Spleen (tissue), 11 donors: ENCODE measurements at regions not wholly inside any gene's neighbourhood (a gene's known extent, or its start where the extent isn't known, plus 50 kb on each side); places are given as distances from the start of the nearest gene placed in this dataset.

Source experiments
- DNase-seq: peaks from one replicate; pipeline ENCODE4 v3.0.0-alpha.2; 2020
- H3K27ac ChIP-seq, 8 donors: fragments of 200-600 bp; sonication (generic) in 7 of 8; 1 replicate in 4 of 8; 2 replicates in 4 of 8; pipeline versions ENCODE4 v1.5.0 to v1.8.0; 2016 to 2021; ENCODE audit warnings: inconsistent platforms in 4 of 8, mild to moderate bottlenecking in 4 of 8, moderate library complexity in 1 of 8
- H3K27me3 ChIP-seq, 7 donors: fragments of 200-600 bp; sonication (generic) in 6 of 7; replicated peaks in 1 of 7; 1 replicate in 4 of 7; 2 replicates in 3 of 7; pipeline versions ENCODE4 v1.5.0 to v1.8.0; 2016 to 2021; ENCODE audit warnings: inconsistent platforms in 3 of 7, mild to moderate bottlenecking in 1 of 7
- H3K36me3 ChIP-seq, 6 donors: fragments of 200-600 bp; sonication (generic) in 5 of 6; 1 replicate in 4 of 6; 2 replicates in 2 of 6; pipeline versions ENCODE4 v1.5.0 to v1.8.0; 2016 to 2021; ENCODE audit warnings: inconsistent platforms in 2 of 6
- H3K4me1 ChIP-seq, 6 donors: fragments of 200-600 bp; sonication (generic) in 5 of 6; 1 replicate in 3 of 6; 2 replicates in 3 of 6; pipeline versions ENCODE4 v1.5.0 to v1.8.0; 2016 to 2021; ENCODE audit warnings: inconsistent platforms in 3 of 6
- H3K4me3 ChIP-seq, 8 donors: fragments of 200-600 bp; sonication (generic) in 7 of 8; 1 replicate in 4 of 8; 2 replicates in 4 of 8; pipeline versions ENCODE4 v1.5.0 to v1.8.0; 2016 to 2021; ENCODE audit warnings: inconsistent platforms in 4 of 8, mild to moderate bottlenecking in 4 of 8, moderate library complexity in 2 of 8
- H3K9me3 ChIP-seq, 8 donors: fragments of 200-600 bp; sonication (generic) in 7 of 8; 1 replicate in 4 of 8; 2 replicates in 4 of 8; pipeline versions ENCODE4 v1.5.0 to v1.8.0; 2016 to 2021; ENCODE audit warnings: inconsistent platforms in 4 of 8
- CTCF ChIP-seq, 11 experiments: fragments of 200-600 bp in 7 of 11; fragments of 450-650 bp in 4 of 11; sonication (generic) in 4 of 11; IDR thresholded peaks in 8 of 11; conservative IDR thresholded peaks in 3 of 11; 1 replicate in 7 of 11; 2 replicates in 4 of 11; pipeline versions ENCODE4 v1.4.0 to v1.8.0; 2016 to 2021; ENCODE audit warnings: antibody characterized with exemption in 11 of 11, inconsistent platforms in 4 of 11, mild to moderate bottlenecking in 1 of 11
- POLR2A ChIP-seq, 3 donors: fragments of 450-650 bp; IDR thresholded peaks; one replicate each; pipeline ENCODE4 v1.5.1; 2017; ENCODE audit warnings: antibody characterized with exemption in 3 of 3, mild to moderate bottlenecking in 1 of 3
- POLR2AphosphoS5 ChIP-seq, 3 donors: sonication (generic); formaldehyde crosslinking; IDR thresholded peaks; one replicate each; pipeline ENCODE4 v1.5.1; 2017; ENCODE audit warnings: antibody characterized with exemption in 3 of 3
- WGBS, 5 donors: extraction: QIAGEN DNeasy Blood & Tissue Kit in 3 of 5; methylation state at CpG; one replicate each; pipeline versions ENCODE4 v1.1.5 to v1.1.7; 2013 to 2018; 5-methylcytosine and 5-hydroxymethylcytosine counted together
- intact Hi-C: fragments of 100-400 bp; cut with DNase I; formaldehyde crosslinking; loops from one replicate; pipeline ENCODE4 v1.15.0; 2023; ENCODE audit warnings: low total_unique reads
- donor health status: healthy with polysubstance abuse.
- donor health status: DM: no; HTN: no; CAD: no; lungs with moderate emphysema.
- donor health status: DM: no; HTN: no; CAD: no.
- donor health status: Bipolar disorder and iron deficiency.
- donor health status: healthy.
- donor health status: DM: no; HTN: no; CAD: no.
- donor health status: DM: yes; HTN: yes; CAD: no.

- Histone ChIP-seq H3K4me1 (no peaks in the 10 kb centered on the region), H3K27me3 (peaks cover 0 to 22% (median 0%) of the 10 kb centered on the region in 7 donors), H3K9me3 (no peaks in the 10 kb centered on the region), H3K27ac (no peak overlapping the region), H3K4me3 (no peak overlapping the region), H3K36me3 (no peaks in the 10 kb centered on the region)
- DNase-seq, result no peak
- WGBS, 5 donors, result 89 to 98% (median 95%) methylated on average over 6 of the region's 6 CpGs
- intact Hi-C loops, result no loop called here
- no peak for TF ChIP-seq POLR2AphosphoS5 (IDR thresholded peaks at IDR 0.05)
- TF ChIP-seq POLR2A (IDR thresholded peaks at IDR 0.05), result no peak
- TF ChIP-seq CTCF (IDR thresholded peaks at IDR 0.05 in 8 of 11, conservative IDR thresholded peaks at IDR 0.05 in 3 of 11), result no peak
These were observed 490.9 kb downstream of the RNF144A start for GRCh38 chr2:7407906-7408680.

- H3K36me3 ChIP-seq, result no peaks in the 10 kb centered on the region
- peaks cover 0 to 3% (median 0%) of the 10 kb centered on the region in 7 donors for H3K27me3 ChIP-seq
- H3K27ac ChIP-seq, result no peak overlapping the region
- TF ChIP-seq POLR2AphosphoS5 (IDR thresholded peaks at IDR 0.05) (no peak), CTCF (IDR thresholded peaks at IDR 0.05 in 8 of 11, conservative IDR thresholded peaks at IDR 0.05 in 3 of 11) (no peak), POLR2A (IDR thresholded peaks at IDR 0.05) (no peak)
- H3K4me1 ChIP-seq, result no peaks in the 10 kb centered on the region
- no peaks in the 10 kb centered on the region for H3K9me3 ChIP-seq
- intact Hi-C loops, result no loop called here
- H3K4me3 ChIP-seq, result no peak overlapping the region
- no peak for DNase-seq
These were observed 494.5 kb downstream of the RNF144A start for GRCh38 chr2:7411691-7412090.

- Histone ChIP-seq H3K27me3 (peaks cover 0 to 5% (median 0%) of the 10 kb centered on the region in 7 donors), H3K9me3 (no peaks in the 10 kb centered on the region), H3K36me3 (no peaks in the 10 kb centered on the region), H3K4me3 (no peak overlapping the region), H3K4me1 (no peaks in the 10 kb centered on the region), H3K27ac (no peak overlapping the region)
- DNase-seq, result no peak
- no peak for TF ChIP-seq CTCF (IDR thresholded peaks at IDR 0.05 in 8 of 11, conservative IDR thresholded peaks at IDR 0.05 in 3 of 11)
- no peak for TF ChIP-seq POLR2A (IDR thresholded peaks at IDR 0.05)
- TF ChIP-seq POLR2AphosphoS5 (IDR thresholded peaks at IDR 0.05), result no peak
- intact Hi-C loops, result no loop called here
- 46 to 71% (median 66%) methylated on average over 2 of the region's 2 CpGs for WGBS, 5 donors
These were observed 500.9 kb downstream of the RNF144A start for GRCh38 chr2:7417845-7418742.

- 34 to 66% (median 54%) methylated on average over 1 of the region's 1 CpG for whole genome bisulfite sequencing, 5 donors
- no peaks in the 10 kb centered on the region for H3K4me1 ChIP-seq
- H3K36me3 ChIP-seq, result no peaks in the 10 kb centered on the region
- TF ChIP-seq POLR2A (IDR thresholded peaks at IDR 0.05) (no peak), POLR2AphosphoS5 (IDR thresholded peaks at IDR 0.05) (no peak), CTCF (IDR thresholded peaks at IDR 0.05 in 8 of 11, conservative IDR thresholded peaks at IDR 0.05 in 3 of 11) (no peak)
- intact Hi-C loops, result no loop called here
- H3K4me3 ChIP-seq, result no peak overlapping the region
- H3K9me3 ChIP-seq, result no peaks in the 10 kb centered on the region
- H3K27me3 ChIP-seq, result peaks cover 0 to 5% (median 0%) of the 10 kb centered on the region in 7 donors
- no peak for DNase-seq
- H3K27ac ChIP-seq, result no peak overlapping the region
These were observed 502.0 kb downstream of the RNF144A start for GRCh38 chr2:7419186-7419585.
